ENCODE measurements at regions not wholly inside any gene's neighbourhood (a gene's known extent, or its start where the extent isn't known, plus 50 kb on each side); places are given as distances from the start of the nearest gene placed in this dataset.

DNA sequence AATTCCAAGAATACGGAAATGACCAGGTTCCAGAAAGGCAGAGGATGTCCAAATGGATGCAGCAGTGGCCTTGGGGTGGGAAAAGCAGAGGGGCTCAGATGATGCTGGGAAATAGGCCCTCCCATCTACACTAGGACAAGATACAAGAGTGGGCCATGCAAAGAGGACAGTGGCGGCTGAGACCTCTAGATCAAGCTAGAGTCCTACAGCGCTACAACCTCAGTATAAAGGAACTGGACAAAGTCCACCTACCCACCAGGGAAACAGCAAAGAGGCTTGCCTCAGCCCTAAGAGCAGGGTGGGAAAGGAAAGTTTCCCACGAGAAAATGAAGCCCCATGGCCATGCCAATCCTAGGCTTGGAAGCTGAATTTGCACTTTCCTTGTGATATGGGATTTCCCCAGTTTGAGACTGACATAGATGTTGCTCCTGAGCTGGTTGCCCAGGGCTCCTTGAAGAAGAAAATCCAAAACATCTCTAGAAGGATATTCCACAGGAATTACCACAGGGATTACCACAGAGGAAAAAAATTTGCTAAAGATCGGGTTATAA lies 282.2 kb downstream of the MREG start:
- Histone ChIP-seq H2AFZ (ENCODE audit: insufficient read depth, low read depth, low read length, poor library complexity, severe bottlenecking) (no peak overlapping the region), H3K4me3 (ENCODE audit: control extremely low read depth in 1 of 5, extremely low read depth in 1 of 5, insufficient read depth in 1 of 5, low read depth in 2 of 5, low read length in 4 of 5) (no peak overlapping the region), H3K9ac (ENCODE audit: low read length) (no peak overlapping the region), H3K79me2 (ENCODE audit: control insufficient read depth, insufficient read depth, low read length) (no peaks in the 10 kb centered on the region), H3K9me3 (ENCODE audit: control extremely low read depth in 1 of 3, control insufficient read depth in 2 of 3, insufficient read depth in 1 of 3, low read length in 2 of 3) (no peaks in the 10 kb centered on the region), H3K4me1 (ENCODE audit: control insufficient read depth in 2 of 2, insufficient read depth in 2 of 2, low read length in 2 of 2) (peaks cover 0 to 9% of the 10 kb centered on the region in 2 donors), H3K27ac (ENCODE audit: low read length in 2 of 2) (no peak overlapping the region), H3K36me3 (replicated peaks in 1 of 2; ENCODE audit: control extremely low read depth in 1 of 2, control insufficient read depth in 1 of 2, extremely low read depth in 1 of 2, insufficient read depth in 2 of 2, low read length in 1 of 2) (no peaks in the 10 kb centered on the region), H3K27me3 (replicated peaks in 1 of 4; ENCODE audit: control extremely low read depth in 1 of 4, control insufficient read depth in 3 of 4, insufficient read depth in 4 of 4, low read length in 3 of 4) (peaks cover 0 to 7% (median 0%) of the 10 kb centered on the region in 4 experiments), H3K4me2 (replicated peaks; ENCODE audit: low read depth, low read length, poor library complexity, severe bottlenecking) (no peak overlapping the region), H4K20me1 (ENCODE audit: control insufficient read depth, insufficient read depth, low read length, poor library complexity, severe bottlenecking) (no peaks in the 10 kb centered on the region)
- H3K27me3 Mint-ChIP-seq: no peaks in the 10 kb centered on the region
- no peak overlapping the region for H3K4me3 Mint-ChIP-seq
- H3K9me3 Mint-ChIP-seq (ENCODE audit: insufficient read depth): no peaks in the 10 kb centered on the region
- H3K27ac Mint-ChIP-seq: no peak overlapping the region
- ChIA-PET POLR2A (no interaction called here), CTCF (no interaction called here)
- TF ChIP-seq, protein P1, sequence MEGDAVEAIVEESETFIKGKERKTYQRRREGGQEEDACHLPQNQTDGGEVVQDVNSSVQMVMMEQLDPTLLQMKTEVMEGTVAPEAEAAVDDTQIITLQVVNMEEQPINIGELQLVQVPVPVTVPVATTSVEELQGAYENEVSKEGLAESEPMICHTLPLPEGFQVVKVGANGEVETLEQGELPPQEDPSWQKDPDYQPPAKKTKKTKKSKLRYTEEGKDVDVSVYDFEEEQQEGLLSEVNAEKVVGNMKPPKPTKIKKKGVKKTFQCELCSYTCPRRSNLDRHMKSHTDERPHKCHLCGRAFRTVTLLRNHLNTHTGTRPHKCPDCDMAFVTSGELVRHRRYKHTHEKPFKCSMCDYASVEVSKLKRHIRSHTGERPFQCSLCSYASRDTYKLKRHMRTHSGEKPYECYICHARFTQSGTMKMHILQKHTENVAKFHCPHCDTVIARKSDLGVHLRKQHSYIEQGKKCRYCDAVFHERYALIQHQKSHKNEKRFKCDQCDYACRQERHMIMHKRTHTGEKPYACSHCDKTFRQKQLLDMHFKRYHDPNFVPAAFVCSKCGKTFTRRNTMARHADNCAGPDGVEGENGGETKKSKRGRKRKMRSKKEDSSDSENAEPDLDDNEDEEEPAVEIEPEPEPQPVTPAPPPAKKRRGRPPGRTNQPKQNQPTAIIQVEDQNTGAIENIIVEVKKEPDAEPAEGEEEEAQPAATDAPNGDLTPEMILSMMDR (IDR thresholded peaks at IDR 0.05): no peak
- no peak for TF ChIP-seq EZH2 (IDR thresholded peaks at IDR 0.05; ENCODE audit: borderline replicate concordance, insufficient read depth, low read depth, low read length, poor library complexity, severe bottlenecking)
- intact Hi-C loops (cut with micrococcal nuclease): no loop called here
- no peak for ATAC-seq (ENCODE audit: low read depth)
- DNase-seq: no peak
- H3K4me1 Mint-ChIP-seq: peaks cover 9% of the 10 kb centered on the region
- WGBS (ENCODE audit: insufficient coverage): 94% methylated on average over 4 of the region's 5 CpGs

DNA sequence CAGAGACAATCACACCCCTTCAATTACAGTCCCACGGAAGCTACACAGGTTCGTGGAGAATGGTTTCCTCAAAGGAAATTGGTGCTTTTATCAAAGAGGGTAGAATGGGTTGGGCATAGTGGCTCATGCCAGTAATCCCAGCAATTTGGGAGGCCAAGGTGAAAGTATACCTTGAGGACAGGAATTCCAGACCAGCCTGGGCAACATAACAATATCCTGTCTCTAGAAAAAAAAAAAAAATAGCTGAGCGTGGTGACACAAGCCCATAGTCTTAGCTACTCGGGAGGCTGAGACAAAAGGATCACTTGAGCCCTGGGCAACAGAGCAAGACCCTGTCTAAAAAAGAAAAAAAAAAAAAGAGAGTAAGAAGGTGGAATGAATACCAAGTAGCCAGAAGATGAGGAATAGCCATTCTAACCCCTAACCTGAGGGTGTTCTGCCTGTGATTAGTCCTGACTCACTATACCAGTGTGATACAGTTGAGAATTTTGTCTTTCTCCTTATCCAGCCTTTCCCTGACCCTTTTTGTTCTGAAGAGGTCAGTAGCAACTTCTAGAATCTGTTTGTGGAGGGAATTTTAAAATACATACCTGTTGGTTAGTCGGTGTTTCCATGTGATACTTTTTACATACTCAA lies 283.2 kb downstream of the MREG start:
- no peak for TF ChIP-seq EZH2 (IDR thresholded peaks at IDR 0.05; ENCODE audit: borderline replicate concordance, insufficient read depth, low read depth, low read length, poor library complexity, severe bottlenecking)
- TF ChIP-seq, protein P1 (IDR thresholded peaks at IDR 0.05): no peak
- Histone ChIP-seq H3K36me3 (replicated peaks in 1 of 2; ENCODE audit: control extremely low read depth in 1 of 2, control insufficient read depth in 1 of 2, extremely low read depth in 1 of 2, insufficient read depth in 2 of 2, low read length in 1 of 2) (no peaks in the 10 kb centered on the region), H3K4me2 (replicated peaks; ENCODE audit: low read depth, low read length, poor library complexity, severe bottlenecking) (no peak overlapping the region), H3K9ac (ENCODE audit: low read length) (no peak overlapping the region), H3K27ac (ENCODE audit: low read length in 2 of 2) (no peak overlapping the region), H3K27me3 (replicated peaks in 1 of 4; ENCODE audit: control extremely low read depth in 1 of 4, control insufficient read depth in 3 of 4, insufficient read depth in 4 of 4, low read length in 3 of 4) (peaks cover 0 to 7% (median 0%) of the 10 kb centered on the region in 4 experiments), H2AFZ (ENCODE audit: insufficient read depth, low read depth, low read length, poor library complexity, severe bottlenecking) (no peak overlapping the region), H3K79me2 (ENCODE audit: control insufficient read depth, insufficient read depth, low read length) (no peaks in the 10 kb centered on the region), H4K20me1 (ENCODE audit: control insufficient read depth, insufficient read depth, low read length, poor library complexity, severe bottlenecking) (no peaks in the 10 kb centered on the region), H3K4me1 (ENCODE audit: control insufficient read depth in 2 of 2, insufficient read depth in 2 of 2, low read length in 2 of 2) (peaks cover 0 to 9% of the 10 kb centered on the region in 2 donors), H3K4me3 (ENCODE audit: control extremely low read depth in 1 of 5, extremely low read depth in 1 of 5, insufficient read depth in 1 of 5, low read depth in 2 of 5, low read length in 4 of 5) (no peak overlapping the region), H3K9me3 (ENCODE audit: control extremely low read depth in 1 of 3, control insufficient read depth in 2 of 3, insufficient read depth in 1 of 3, low read length in 2 of 3) (no peaks in the 10 kb centered on the region)
- Mint-ChIP-seq H3K27ac (no peak overlapping the region), H3K27me3 (peaks cover 4% of the 10 kb centered on the region), H3K4me3 (no peak overlapping the region), H3K4me1 (peaks cover 9% of the 10 kb centered on the region), H3K9me3 (ENCODE audit: insufficient read depth) (no peaks in the 10 kb centered on the region)
- no peak for DNase-seq
- WGBS (ENCODE audit: insufficient coverage): 33% methylated on average over 1 of the region's 5 CpGs
- ChIA-PET CTCF (no interaction called here), POLR2A (no interaction called here)
- ATAC-seq (ENCODE audit: low read depth): no peak
- intact Hi-C loops (cut with micrococcal nuclease): no loop called here
